ENCODE measurements at regions not wholly inside any gene's neighbourhood (a gene's known extent, or its start where the extent isn't known, plus 50 kb on each side); places are given as distances from the start of the nearest gene placed in this dataset.

DNA sequence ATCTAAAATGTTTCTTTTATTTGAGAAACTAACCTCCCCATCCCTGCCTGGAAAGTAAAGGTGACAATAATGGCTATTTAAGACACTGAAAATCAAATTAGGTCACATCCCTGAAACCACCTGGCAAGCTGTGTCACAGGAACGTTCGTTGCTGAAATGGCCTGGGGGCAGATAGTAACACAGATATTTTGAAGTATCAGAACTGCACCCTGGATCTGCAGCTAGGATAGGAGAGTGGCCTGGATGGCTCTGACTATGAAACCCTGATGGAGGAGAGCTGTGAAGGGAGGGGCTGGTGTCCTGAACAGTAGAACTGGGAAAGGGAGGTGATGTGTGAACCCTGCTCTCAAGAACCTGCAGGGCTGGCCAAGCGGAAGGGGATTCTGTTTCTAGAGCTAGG lies 648.3 kb upstream of the CFAP20DC start:
- DNase-seq (ENCODE audit: low spot score) = no peak

DNA sequence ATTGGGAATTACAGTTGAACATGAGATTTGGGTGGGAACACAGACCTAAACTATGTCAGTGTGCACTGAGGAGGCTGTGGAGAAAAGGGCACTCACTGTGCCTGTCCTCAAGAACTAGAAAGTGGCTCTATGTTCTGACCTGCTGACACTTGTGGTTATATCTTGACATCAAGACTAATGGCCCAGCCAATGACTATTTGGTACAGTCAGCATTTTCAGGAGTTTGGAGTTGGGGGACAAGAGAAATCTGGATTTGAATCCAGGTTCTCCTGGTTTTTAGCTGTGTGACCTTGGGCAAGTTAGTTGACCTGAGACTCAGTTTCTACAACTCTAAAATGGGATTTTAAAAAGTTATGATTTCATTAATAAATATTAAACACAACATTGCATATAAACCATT lies 647.0 kb upstream of the CFAP20DC start:
- no peak for DNase-seq (ENCODE audit: low spot score)

DNA sequence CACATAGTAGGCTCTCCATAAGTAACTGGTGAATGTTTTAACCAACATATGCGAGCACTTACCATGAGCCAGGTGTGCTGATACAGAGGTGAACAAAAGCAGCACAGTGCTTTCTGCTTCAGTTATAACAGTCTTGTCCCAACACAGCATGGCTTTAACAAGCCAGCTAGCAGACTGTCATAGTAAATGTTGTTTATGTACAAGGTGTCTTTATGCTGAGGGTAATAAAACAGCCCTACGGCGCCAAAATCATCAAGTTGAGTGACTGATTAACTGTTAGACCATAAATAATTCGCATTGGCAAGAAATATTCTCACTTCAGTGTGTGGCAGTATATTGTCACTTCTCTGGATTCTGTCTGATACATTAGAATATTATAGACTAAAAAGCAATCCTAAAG lies 646.0 kb upstream of the CFAP20DC start:
- no peak for DNase-seq (ENCODE audit: low spot score)

DNA sequence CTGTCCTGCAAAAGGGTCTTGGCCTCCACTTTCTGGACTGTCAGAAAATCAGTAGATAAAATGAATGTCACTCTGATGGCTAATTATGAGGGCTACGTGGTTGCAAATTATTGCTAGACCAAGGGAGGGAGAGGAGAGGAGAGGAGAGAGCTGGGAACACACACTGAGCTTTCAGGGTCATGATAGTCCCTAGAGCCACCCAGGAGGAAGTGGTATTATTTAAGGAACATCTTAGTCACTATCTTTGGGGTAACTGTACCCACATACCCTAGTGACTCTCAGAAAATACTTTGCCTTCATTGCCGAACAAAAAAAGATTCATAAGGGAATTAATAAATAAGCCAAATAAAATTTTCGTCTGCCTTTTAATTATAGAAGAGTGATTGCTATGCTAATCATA lies 642.3 kb upstream of the CFAP20DC start:
- no peak for DNase-seq (ENCODE audit: low spot score)

DNA sequence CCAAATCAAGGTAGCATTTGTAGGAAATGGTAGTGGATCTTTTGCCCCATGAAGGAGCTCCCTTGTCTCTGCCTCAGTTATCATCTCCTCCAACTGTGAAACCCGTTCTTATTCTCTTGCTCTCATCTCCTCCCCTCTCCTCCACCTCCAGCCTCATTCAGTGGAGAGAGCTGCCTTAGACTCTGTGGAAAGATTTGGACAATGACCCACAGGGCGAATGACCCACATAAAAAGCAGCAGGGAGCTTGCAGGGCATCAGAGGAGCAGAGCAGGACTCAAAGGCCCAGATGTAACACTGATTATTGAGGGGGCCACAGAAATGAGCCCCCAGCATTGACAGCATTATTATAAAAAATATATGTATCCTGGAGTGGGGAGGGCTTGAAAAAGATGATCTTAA lies 641.1 kb upstream of the CFAP20DC start:
- DNase-seq (ENCODE audit: low spot score) = no peak

DNA sequence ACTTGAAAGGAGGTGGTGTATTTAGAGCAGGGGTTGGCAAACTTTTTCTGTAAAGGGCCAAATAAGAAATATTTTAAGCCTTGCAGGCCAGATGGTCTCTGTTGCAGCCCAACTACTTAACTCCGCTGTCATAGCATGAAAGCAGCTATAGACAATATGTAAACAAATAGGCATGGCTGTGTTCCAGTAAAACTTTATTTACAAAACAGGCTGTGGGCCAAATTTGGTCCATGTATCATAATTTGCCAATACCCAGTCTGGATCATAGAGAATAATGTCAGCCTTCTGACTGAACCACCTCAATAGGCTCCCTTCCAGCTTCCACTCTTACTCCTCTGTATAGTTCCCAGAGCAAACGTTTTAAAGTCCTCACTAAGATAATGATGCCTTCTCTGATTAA lies 638.8 kb upstream of the CFAP20DC start:
- DNase-seq (ENCODE audit: low spot score) = no peak

DNA sequence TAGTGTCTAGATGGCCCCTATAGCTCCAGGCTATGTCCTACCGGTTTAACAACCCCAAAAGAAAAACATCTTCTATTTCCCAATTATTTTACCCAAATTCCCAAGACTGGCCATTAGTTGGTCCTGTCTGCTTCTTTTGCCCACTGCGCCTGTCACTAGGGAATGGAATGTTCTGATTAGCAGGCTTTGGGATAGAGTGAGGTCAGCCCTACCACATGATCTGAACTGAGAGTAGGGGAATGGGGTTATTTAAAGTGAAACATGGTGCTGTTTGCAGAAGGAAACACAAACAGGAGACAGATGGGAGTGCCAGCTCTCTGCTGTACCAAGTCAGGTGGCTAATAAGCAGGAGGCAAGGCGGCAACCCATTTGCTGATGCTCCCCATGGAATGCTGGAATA lies 635.6 kb upstream of the CFAP20DC start:
- no peak for DNase-seq (ENCODE audit: low spot score)

DNA sequence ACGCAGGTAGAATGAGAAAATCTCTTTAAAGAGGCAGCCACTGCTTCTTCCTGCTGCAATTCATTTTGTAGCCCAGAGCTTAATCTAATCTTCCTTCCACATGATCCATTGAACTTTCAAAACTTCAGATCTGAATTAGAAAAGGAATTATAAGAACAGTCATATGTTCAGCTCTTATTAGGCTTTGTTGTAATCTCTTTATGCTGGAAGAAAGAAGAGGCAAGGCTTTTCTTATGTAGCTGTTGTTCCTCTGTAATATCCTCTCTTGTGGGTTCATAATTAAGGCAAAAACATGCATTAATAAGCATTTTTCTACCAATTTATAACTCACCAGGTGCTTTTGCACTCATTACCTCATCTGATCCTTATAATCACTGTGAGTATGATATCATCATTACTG lies 634.9 kb upstream of the CFAP20DC start:
- DNase-seq (ENCODE audit: low spot score) = no peak

DNA sequence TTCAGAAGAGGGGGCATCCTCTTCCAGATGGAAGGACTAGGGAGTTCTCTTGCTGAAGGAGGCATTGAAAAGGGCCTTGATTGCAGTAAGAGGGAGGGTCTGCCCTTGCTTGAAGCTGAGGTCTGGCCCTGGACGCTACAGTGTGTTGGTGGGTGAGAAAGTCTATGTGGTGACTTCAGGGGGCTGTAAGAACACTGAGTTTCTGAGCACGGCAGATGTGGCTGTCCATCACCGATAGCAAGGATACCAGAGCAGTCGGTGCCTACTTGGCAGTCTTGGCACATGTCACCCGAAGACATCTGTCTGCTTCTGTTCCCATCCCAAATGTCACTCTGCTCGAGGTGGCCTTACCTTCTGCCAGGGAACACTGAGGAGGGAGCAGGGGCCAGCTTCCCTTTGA lies 631.1 kb upstream of the CFAP20DC start:
- no peak for DNase-seq (ENCODE audit: low spot score)

DNA sequence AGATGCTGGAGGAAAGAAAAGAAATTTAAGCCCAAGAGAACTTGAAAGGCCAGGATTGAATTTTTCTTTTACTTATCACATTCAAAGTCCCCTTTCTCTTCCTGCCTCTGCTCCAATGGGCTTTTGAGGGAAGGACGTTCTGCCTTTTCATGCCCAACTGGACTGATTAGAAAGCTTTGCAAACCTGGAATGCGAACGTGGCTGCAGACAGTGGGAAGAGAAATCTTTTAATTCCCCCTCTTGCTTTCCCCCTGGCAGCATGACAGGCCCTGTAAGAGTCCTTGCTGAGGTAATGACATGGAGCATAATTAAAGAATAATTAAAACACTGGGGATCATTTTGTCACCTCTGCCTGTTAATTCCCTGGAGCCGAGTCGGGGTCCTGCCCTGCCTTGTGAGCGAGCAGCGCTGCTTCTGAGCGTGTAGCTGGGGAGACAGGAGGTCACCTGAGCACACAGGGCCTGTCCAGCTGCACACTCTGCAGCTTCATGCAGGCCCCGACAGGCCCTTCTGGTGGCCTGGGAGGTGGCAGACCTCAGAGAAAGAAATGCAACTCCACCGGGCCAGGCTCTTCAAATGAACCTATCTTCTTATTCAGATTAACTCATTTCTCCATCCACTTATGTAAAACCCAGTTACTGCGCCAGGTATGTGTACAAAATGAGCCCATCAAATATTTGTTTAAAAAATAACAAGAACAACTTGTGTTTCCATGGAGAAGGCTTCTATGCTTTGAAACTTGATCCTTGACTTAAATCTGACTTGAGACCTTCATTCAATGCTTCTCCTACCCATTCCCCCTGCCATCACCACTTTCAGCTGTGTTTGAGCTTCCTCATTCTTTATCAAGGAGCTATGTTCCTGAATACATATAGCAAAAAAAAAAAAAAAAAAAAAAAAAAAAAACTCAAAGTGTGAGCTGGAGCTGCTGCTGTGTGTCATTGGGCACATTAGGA lies 628.2 kb upstream of the CFAP20DC start:
- no peak for DNase-seq (ENCODE audit: low spot score)

DNA sequence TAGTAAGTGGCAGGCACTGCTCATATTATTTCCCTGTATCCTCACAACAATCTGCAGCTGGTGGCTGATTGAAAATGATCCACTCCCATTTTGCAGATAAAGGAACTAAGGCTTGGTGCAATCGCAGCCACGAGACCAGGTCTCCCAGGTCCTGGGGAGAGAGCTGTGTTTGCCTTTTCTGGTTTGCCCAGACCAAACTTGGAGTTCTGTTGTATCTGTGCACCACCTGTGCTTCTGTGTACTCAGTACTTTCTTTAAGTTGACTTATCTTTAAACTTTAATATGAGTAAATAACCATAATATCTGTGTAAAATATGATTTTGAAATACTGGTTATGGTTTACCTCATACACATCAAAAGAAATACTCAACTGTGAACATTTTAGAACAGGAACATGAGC lies 625.7 kb upstream of the CFAP20DC start:
- no peak for DNase-seq (ENCODE audit: low spot score)

DNA sequence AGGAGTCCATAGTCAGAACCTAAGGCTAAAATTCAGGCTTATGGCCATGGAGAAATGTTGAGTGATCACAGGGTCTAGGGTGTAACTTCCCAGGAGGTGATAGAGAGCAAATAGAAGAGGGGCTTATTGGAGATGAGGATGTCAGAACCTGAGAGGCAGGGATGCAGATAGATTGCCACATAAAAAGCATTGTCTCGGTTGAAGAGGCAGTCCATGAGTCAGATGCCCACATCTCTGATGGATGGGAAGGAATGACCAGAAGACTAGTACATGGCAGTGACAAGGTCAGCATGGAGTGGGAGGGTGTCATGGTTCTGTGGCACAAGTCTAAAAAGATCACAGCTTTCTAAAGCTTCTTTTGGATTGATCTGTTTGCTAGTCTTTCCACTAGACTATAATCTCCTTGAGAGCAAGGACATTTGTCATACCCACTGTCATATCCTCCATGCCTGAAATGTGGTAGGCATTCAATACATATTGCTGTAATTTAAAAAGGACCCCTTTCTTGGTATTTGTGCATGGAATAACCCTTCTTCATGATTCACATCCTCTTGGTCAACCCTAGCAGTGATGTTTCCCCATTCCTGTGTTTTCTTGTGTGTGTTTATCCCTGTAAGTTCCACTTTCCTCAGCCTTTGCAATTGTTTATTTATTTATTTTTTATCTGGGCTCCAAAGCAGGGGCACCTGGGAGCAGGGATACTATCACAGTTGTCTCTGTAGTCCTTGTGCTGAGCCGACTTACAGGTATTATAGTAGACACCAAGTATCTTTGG lies 613.4 kb upstream of the CFAP20DC start:
- DNase-seq (ENCODE audit: low spot score) = no peak

DNA sequence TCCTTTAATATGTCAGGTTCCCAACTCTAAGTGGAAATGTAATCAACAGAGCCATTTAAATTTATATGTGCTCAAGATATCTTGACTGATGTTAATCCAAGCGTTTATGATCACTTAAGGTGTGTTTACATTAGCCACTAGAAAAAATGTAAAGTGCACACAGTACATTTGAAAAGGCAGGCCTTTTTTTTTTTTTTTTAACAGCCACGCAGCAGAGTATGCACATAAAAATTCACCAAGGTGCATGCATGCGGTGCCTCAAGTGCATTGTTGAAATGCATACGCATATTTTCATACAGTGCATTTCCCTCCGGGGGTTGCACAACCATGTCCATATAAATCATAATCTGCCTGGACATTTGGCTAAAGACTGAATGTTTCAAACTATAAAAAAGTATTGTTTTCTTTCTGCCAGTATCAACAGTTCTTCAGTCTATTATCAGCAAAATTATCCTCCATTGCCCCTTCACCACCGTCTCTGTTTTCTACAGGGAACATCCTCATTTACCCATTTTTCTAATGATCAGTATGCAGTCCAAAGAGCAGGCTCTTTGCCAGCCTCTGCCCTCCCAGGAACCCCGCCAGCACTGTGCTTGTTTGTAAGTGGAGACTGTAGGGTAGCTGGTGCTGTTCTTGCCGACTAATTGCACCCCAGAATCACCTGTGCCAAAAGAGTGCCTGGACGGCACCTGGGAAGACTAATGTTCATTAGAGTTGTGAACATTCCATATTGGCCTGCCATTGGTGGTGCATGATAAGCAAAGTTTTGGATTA lies 611.2 kb upstream of the CFAP20DC start:
- DNase-seq (ENCODE audit: low spot score) = no peak

DNA sequence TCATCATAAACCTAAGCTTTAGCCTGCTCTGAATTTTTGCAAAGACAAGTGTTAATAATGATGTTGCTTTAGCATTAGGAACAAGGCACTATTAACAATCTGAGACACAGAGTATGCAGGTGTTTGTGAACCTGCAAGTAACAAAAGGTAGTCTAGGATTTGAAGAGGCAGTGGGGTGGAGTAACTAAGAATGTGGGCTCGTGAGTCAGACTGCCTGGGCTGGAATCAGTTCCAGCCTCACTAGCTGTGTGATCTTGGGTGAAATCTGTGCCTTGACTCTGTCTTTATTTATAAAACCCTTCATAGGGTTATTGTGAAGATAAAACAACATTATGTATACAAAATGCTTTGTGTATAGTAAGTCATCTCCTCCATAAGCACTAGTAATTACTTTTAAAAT lies 610.6 kb upstream of the CFAP20DC start:
- no peak for DNase-seq (ENCODE audit: low spot score)

DNA sequence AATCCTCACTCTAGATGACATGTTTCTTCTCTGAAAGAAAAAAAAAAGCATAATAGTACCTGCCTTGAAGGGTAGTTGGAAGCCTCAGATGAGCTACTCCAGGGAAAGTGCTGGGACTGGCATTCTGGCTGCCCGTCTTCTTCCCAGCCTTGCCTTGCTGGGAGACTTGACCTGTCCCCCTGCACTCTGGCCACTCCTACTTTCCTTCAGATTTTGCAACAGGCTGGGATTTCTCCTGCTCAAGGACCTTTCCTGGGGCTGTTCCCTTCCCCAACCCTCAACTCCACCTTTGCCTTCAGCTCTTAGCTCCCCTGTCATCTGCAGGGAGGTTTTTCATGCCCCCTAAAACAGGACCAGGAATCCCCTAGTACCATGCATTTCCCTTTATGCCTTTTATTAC lies 609.9 kb upstream of the CFAP20DC start:
- no peak for DNase-seq (ENCODE audit: low spot score)

DNA sequence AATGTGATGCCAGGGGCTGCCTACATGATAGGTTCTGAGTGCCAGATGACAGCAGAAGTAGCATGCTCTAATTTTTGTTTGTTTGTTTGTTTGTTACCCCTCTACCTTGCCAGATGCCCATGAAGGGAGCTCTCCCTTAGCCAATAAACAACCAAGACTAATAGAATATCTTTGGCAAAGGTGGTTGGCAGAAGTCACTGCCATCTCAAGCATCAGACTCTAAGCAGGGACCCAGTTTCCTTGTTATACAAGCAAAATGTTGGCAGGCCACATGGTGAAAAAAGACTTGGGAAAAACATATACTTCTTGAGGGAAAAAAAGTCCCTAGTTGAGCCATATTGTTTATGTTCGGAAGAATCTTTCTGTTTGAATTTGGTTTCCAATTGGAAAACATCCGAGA lies 609.0 kb upstream of the CFAP20DC start:
- no peak for DNase-seq (ENCODE audit: low spot score)

DNA sequence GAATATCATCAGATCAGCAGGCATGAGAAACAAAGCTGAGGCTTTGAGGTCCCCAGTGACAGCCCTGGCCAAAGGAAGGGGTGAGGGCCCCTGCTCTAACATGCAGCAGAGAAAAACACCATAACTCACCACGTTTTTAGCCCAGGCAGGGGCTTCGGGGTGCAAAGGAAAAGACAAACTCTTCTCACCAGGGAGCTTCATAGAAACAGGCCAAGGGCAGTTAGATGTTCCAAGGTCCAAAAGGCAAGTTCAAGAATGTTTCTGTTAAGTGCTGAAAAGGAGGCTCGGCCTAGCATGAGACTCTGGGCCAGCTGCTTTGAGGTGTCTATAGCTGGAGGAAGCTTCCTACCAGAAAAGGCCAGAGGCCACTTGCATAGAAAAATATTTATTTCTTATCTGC lies 608.4 kb upstream of the CFAP20DC start:
- DNase-seq (ENCODE audit: low spot score) = no peak

DNA sequence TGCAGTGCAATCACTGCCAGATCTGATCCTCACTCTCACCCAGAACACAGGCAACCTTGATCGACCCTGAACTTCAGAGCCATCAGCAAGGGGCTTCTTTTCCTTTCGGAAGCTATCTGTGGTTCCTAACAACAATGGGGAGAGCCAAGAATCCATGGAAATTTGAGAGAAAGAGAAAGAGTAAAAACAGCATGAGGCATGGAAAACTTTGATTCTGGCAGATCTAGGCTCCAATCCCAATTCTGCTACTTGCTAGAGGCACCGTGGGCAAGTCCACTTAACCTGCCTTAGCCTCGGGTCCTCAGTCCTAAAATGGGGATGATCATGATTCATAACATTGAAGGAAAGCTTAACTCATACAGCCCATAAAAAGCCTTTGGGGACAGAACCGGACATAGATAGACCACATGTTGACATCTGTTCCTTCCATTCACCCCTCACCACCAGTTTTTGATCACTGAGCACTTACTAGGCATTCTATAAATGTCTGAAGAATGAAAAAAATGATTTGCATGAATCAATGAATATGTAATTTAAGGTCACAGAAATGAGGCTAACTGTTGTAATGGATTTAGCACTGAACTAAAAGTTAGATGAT lies 605.7 kb upstream of the CFAP20DC start:
- no peak for DNase-seq (ENCODE audit: low spot score)

DNA sequence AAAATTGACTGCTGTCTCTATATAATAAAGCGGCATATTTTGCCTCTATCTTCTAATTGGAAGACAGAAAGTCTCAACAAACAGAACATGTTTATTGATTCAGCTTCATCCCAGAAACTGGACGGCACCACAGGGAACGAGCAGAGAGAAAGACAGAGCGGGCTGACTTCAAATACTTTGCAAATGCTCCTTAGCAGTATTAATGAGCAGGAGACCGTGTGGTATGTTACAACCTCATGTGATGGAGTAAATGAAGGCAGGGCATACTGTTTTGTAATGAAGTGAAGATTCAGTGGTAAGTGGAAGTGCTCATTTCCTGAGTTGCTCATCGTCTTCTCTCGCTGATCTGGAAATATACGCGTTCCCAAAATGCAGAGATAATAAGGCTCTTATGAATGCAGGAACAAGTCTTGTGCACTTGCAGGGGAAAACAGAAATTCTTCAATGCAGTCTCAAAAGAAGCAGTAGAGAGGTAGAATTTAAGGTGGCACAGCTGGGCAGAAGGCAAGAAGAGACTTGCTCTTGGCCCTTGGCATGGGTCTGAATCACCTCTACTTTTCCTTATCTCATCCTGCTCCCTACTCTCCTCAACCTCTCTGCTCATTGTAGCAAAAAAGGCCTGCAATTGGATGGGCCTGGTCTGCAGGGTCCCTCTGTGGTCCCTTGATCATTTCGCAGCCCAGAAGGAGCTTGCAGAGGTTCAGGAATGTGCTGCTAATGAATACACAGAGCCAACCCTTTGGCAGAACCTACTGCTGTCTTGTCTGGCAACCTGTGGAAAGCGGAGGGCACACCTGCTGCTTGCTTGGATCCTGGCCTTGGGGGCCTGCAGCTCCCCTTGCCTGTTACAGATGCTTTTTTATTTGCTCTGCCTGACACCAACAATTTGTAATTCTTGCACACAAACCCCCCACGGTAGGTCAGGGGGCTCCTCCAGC lies 604.9 kb upstream of the CFAP20DC start:
- DNase-seq (ENCODE audit: low spot score) = no peak

DNA sequence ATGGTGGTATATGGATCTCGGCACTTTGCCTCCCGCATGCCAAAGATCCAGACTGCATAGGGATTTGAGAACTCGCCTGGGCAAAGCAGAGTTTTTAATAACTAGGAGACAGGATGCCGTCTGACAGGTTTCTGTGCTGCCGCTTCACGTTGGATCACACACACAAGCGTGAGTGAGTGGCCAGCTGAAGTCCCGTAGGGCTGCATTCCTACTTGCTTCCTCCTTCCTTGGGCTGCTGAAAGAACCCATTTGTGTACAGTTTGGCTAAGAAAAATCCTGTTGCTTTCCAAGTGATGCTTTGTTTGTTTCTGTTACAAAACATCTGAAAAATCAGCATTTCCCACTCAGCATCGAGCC lies 604.3 kb upstream of the CFAP20DC start:
- peak; percentile 33 for DNase-seq (ENCODE audit: low spot score)
